ENCODE measurements at regions not wholly inside any gene's neighbourhood (a gene's known extent, or its start where the extent isn't known, plus 50 kb on each side); places are given as distances from the start of the nearest gene placed in this dataset.
"Not testable (repeated sequence)": the region's sequence is repeated elsewhere in the genome, so short reads cannot be mapped to it uniquely, and the experiment has no call there.

DNA sequence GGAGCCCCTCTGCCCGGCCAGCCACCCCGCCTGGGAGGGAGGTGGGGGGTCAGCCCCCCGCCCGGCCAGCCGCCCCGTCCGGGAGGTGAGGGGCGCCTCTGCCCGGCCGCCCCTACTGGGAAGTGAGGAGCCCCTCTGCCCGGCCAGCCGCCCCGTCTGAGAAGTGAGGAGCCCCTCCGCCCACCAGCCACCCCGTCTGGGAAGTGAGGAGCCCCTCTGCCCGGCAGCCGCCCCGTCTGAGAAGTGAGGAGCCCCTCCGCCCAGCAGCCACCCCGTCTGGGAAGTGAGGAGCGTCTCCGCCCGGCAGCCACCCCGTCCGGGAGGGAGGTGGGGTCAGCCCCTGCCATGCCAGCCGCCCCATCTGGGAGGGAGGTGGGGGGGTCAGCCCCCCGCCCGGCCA lies 102.8 kb downstream of the ID4 start:
- not testable (repeated sequence) for TF ChIP-seq CTCF (IDR thresholded peaks at IDR 0.05 in 4 of 5, conservative IDR thresholded peaks at IDR 0.05 in 1 of 5); POLR2A (IDR thresholded peaks at IDR 0.05)
